ENCODE measurements at regions not wholly inside any gene's neighbourhood (a gene's known extent, or its start where the extent isn't known, plus 50 kb on each side); places are given as distances from the start of the nearest gene placed in this dataset.

- Histone ChIP-seq H3K36me3 (ENCODE audit: control insufficient read depth, low read length) (no peaks in the 10 kb centered on the region), H3K9me2 (replicated peaks; ENCODE audit: control insufficient read depth, low read length) (no peaks in the 10 kb centered on the region), H3K4me1 (ENCODE audit: control insufficient read depth, low read length) (no peaks in the 10 kb centered on the region), H3K4me2 (ENCODE audit: low read length) (no peak overlapping the region), H3K9me3 (ENCODE audit: control insufficient read depth, insufficient read depth, low read length) (no peaks in the 10 kb centered on the region), H3K27me3 (ENCODE audit: control insufficient read depth, low read length) (no peaks in the 10 kb centered on the region; the same call in 1 of the 2 replicates), H3K4me3 (ENCODE audit: low read length) (no peak overlapping the region), H3K27ac (ENCODE audit: low read depth, low read length) (no peak overlapping the region), H4K20me1 (ENCODE audit: control insufficient read depth, insufficient read depth, low read depth, low read length) (no peaks in the 10 kb centered on the region), H3K79me2 (ENCODE audit: control insufficient read depth, low read length) (no peaks in the 10 kb centered on the region), H3F3A (ENCODE audit: control insufficient read depth, insufficient read depth) (no peaks in the 10 kb centered on the region)
- no peak for TF ChIP-seq CTCF (IDR thresholded peaks at IDR 0.05; ENCODE audit: low read depth, low read length, poor library complexity, severe bottlenecking)
- TF ChIP-seq EZH2phosphoT487 (IDR thresholded peaks at IDR 0.05; ENCODE audit: borderline replicate concordance, low read length) = no peak
Measured at GRCh38 chr2:75790814-75791467, 80.2 kb upstream of the GCFC2 start.

GRCh38 chr2:75790121-75790813 lies 79.6 kb upstream of the GCFC2 start:
- no peak overlapping the region for H3K27ac ChIP-seq (ENCODE audit: low read depth, low read length)
- H3K4me3 ChIP-seq (ENCODE audit: low read length) = no peak overlapping the region

GRCh38 chr2:75788902-75789301 lies 78.2 kb upstream of the GCFC2 start:
- H3K9me3 ChIP-seq (ENCODE audit: control insufficient read depth, insufficient read depth, low read length) = no peaks in the 10 kb centered on the region
- no peak overlapping the region for H3K27ac ChIP-seq (ENCODE audit: low read depth, low read length)
- H3K9me2 ChIP-seq (replicated peaks; ENCODE audit: control insufficient read depth, low read length) = no peaks in the 10 kb centered on the region
- H3K36me3 ChIP-seq (ENCODE audit: control insufficient read depth, low read length) = no peaks in the 10 kb centered on the region
- H3K4me2 ChIP-seq (ENCODE audit: low read length) = no peak overlapping the region
- H3K79me2 ChIP-seq (ENCODE audit: control insufficient read depth, low read length) = no peaks in the 10 kb centered on the region
- no peaks in the 10 kb centered on the region for H3K4me1 ChIP-seq (ENCODE audit: control insufficient read depth, low read length)
- TF ChIP-seq EZH2phosphoT487 (IDR thresholded peaks at IDR 0.05; ENCODE audit: borderline replicate concordance, low read length) (no peak), CTCF (IDR thresholded peaks at IDR 0.05; ENCODE audit: low read depth, low read length, poor library complexity, severe bottlenecking) (no peak)
- H3K27me3 ChIP-seq (ENCODE audit: control insufficient read depth, low read length) = no peaks in the 10 kb centered on the region; the same call in 1 of the 2 replicates
- no peaks in the 10 kb centered on the region for H4K20me1 ChIP-seq (ENCODE audit: control insufficient read depth, insufficient read depth, low read depth, low read length)
- H3F3A ChIP-seq (ENCODE audit: control insufficient read depth, insufficient read depth) = no peaks in the 10 kb centered on the region
- H3K4me3 ChIP-seq (ENCODE audit: low read length) = no peak overlapping the region

More at GRCh38 chr2:75790121-75790813, 79.6 kb upstream of the GCFC2 start:
- H3K79me2 ChIP-seq (ENCODE audit: control insufficient read depth, low read length) = no peaks in the 10 kb centered on the region
- H3K4me2 ChIP-seq (ENCODE audit: low read length) = no peak overlapping the region
- no peaks in the 10 kb centered on the region for H3K36me3 ChIP-seq (ENCODE audit: control insufficient read depth, low read length)
- H3F3A ChIP-seq (ENCODE audit: control insufficient read depth, insufficient read depth) = no peaks in the 10 kb centered on the region
- H3K27me3 ChIP-seq (ENCODE audit: control insufficient read depth, low read length) = no peaks in the 10 kb centered on the region; the same call in 1 of the 2 replicates
- no peaks in the 10 kb centered on the region for H3K4me1 ChIP-seq (ENCODE audit: control insufficient read depth, low read length)
- no peaks in the 10 kb centered on the region for H3K9me2 ChIP-seq (replicated peaks; ENCODE audit: control insufficient read depth, low read length)
- H3K9me3 ChIP-seq (ENCODE audit: control insufficient read depth, insufficient read depth, low read length) = no peaks in the 10 kb centered on the region
- H4K20me1 ChIP-seq (ENCODE audit: control insufficient read depth, insufficient read depth, low read depth, low read length) = no peaks in the 10 kb centered on the region
- TF ChIP-seq EZH2phosphoT487 (IDR thresholded peaks at IDR 0.05; ENCODE audit: borderline replicate concordance, low read length) (no peak), CTCF (IDR thresholded peaks at IDR 0.05; ENCODE audit: low read depth, low read length, poor library complexity, severe bottlenecking) (no peak)
